Small intestine (tissue), 7 donors: ENCODE measurements at regions not wholly inside any gene's neighbourhood (a gene's known extent, or its start where the extent isn't known, plus 50 kb on each side); places are given as distances from the start of the nearest gene placed in this dataset.
"Not testable (repeated sequence)": the region's sequence is repeated elsewhere in the genome, so short reads cannot be mapped to it uniquely, and the experiment has no call there.

ENCODE experiments used
- DNase-seq, 2 donors: peaks; one replicate each; pipeline versions ENCODE4 v3.0.0 to v3.0.0-alpha.2; 2013
- FAIRE-seq: peaks from 2 replicates; lab custom pipeline; 2012; peaks lifted over from hg19 to GRCh38; lab: Jason Lieb, UNC
- H3K27ac ChIP-seq, 3 donors: one replicate each; pipeline ENCODE4 v1.5.1; 2013; ENCODE audit warnings: low read length in 2 of 3, mild to moderate bottlenecking in 2 of 3, control low read depth in 1 of 3, inconsistent platforms in 1 of 3, low read depth in 1 of 3, moderate library complexity in 1 of 3
- H3K27me3 ChIP-seq, 3 donors: one replicate each; pipeline ENCODE4 v1.6.1; 2013; ENCODE audit warnings: low read length in 3 of 3, inconsistent platforms in 1 of 3; ENCODE audit not compliant: control insufficient read depth in 3 of 3, insufficient read depth in 3 of 3
- H3K36me3 ChIP-seq, 3 donors: one replicate each; pipeline ENCODE4 v1.6.1; 2013; ENCODE audit warnings: low read length in 3 of 3, inconsistent platforms in 1 of 3, low read depth in 1 of 3, mild to moderate bottlenecking in 1 of 3, moderate library complexity in 1 of 3; ENCODE audit not compliant: control insufficient read depth in 3 of 3, insufficient read depth in 2 of 3
- H3K4me1 ChIP-seq, 3 donors: one replicate each; pipeline ENCODE4 v1.6.1; 2013; ENCODE audit warnings: low read length in 2 of 3, inconsistent platforms in 1 of 3, low read depth in 1 of 3, mild to moderate bottlenecking in 1 of 3, moderate library complexity in 1 of 3; ENCODE audit not compliant: control insufficient read depth in 3 of 3, insufficient read depth in 2 of 3
- H3K4me3 ChIP-seq, 3 donors: one replicate each; pipeline ENCODE4 v1.5.1; 2013; ENCODE audit warnings: low read length in 3 of 3, control low read depth in 1 of 3, inconsistent platforms in 1 of 3, low read depth in 1 of 3, mild to moderate bottlenecking in 1 of 3, moderate library complexity in 1 of 3
- H3K9me3 ChIP-seq, 2 donors: one replicate each; pipeline ENCODE4 v1.6.1; 2013; ENCODE audit warnings: low read depth in 1 of 2, low read length in 1 of 2; ENCODE audit not compliant: control insufficient read depth in 2 of 2, insufficient read depth in 1 of 2
- WGBS, 3 donors: extraction: QIAGEN DNeasy Blood & Tissue Kit; methylation state at CpG; one replicate each; pipeline ENCODE4 v1.1.7; 2013; 5-methylcytosine and 5-hydroxymethylcytosine counted together
- donor health status: healthy with polysubstance abuse.
- donor health status: control.
- donor health status: control.
- donor health status: Bipolar disorder and iron deficiency.
- donor health status: healthy.

DNA sequence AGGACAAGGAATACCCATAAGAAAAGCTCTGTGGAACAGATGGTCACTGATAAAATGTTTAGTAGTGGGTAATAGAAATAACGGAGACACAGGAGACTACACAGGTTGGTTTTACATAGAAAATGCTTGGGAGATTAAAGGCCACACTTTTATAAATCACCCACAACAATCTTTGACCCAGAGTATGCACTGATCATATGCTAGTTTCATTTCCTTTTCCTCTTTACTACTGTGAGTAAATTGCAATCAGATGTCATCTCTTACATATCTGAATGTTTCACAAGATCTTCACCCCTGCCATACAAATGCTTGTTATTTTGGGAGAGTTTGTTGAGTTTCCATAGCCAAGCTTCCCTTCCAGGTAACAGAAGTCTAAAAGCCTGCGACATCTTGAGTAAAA is 978.4 kb upstream of the KLHL29 start:
- DNase-seq (no peak), FAIRE-seq (no peak)
- Histone ChIP-seq H3K4me1 (no peaks in the 10 kb centered on the region), H3K27ac (no peak overlapping the region), H3K36me3 (no peaks in the 10 kb centered on the region), H3K9me3 (no peaks in the 10 kb centered on the region), H3K4me3 (no peak overlapping the region), H3K27me3 (no peaks in the 10 kb centered on the region)
- WGBS, 3 donors = 62 to 89% (median 78%) methylated on average over 2 of the region's 2 CpGs

GRCh38 chr2:22420076-22420475 is 964.9 kb upstream of the KLHL29 start:
- no peaks in the 10 kb centered on the region for H3K4me1 ChIP-seq
- no peaks in the 10 kb centered on the region for H3K36me3 ChIP-seq
- H3K27ac ChIP-seq = no peak overlapping the region
- H3K27me3 ChIP-seq = no peaks in the 10 kb centered on the region
- H3K4me3 ChIP-seq = no peak overlapping the region
- DNase-seq = no peak
- H3K9me3 ChIP-seq = peaks cover 0 to 8% of the 10 kb centered on the region in 2 donors
- FAIRE-seq = no peak

- Histone ChIP-seq H3K27me3 (no peaks in the 10 kb centered on the region), H3K9me3 (no peaks in the 10 kb centered on the region), H3K4me1 (no peaks in the 10 kb centered on the region), H3K4me3 (no peak overlapping the region), H3K36me3 (no peaks in the 10 kb centered on the region), H3K27ac (no peak overlapping the region)
- 43 to 50% (median 46%) methylated on average over 1 of the region's 1 CpG for WGBS, 3 donors
- DNase-seq (no peak), FAIRE-seq (no peak)
Observed at GRCh38 chr2:22442051-22442450, 942.9 kb upstream of the KLHL29 start.

- Histone ChIP-seq H3K4me1 (no peaks in the 10 kb centered on the region), H3K9me3 (no peaks in the 10 kb centered on the region), H3K4me3 (no peak overlapping the region), H3K27me3 (no peaks in the 10 kb centered on the region), H3K27ac (no peak overlapping the region), H3K36me3 (no peaks in the 10 kb centered on the region)
- WGBS, 3 donors = 66 to 84% (median 81%) methylated on average over 1 of the region's 1 CpG
- FAIRE-seq (no peak), DNase-seq (no peak)
Observed at GRCh38 chr2:22444281-22444680, 940.7 kb upstream of the KLHL29 start.

GRCh38 chr2:22449696-22450095 is 935.3 kb upstream of the KLHL29 start:
- FAIRE-seq (no peak), DNase-seq (no peak)
- WGBS, 3 donors = 57 to 63% (median 59%) methylated on average over 5 of the region's 5 CpGs
- H3K36me3 ChIP-seq = no peaks in the 10 kb centered on the region
- no peak overlapping the region for H3K27ac ChIP-seq
- no peaks in the 10 kb centered on the region for H3K9me3 ChIP-seq
- H3K27me3 ChIP-seq = no peaks in the 10 kb centered on the region
- no peaks in the 10 kb centered on the region for H3K4me1 ChIP-seq
- H3K4me3 ChIP-seq = no peak overlapping the region

DNA sequence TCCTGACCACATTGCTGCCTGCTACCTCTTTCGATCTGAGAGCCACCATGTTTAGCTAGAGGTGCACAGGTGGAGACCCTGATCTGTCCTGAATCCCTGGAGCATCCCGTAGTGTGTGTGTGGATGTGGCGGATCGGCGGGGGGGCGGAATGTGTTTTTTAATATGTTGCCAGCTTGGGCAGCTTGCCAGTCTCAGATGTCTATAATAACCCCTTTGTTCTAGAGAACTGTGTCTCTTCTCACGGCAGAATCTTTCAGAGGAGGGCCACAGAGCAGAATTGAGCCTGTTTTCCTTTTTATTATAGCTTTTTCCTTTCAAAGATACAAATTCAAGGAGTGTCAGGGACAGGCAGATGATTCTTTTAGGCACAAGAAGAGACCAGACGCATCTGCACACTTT is 934.1 kb upstream of the KLHL29 start:
- no peaks in the 10 kb centered on the region for H3K9me3 ChIP-seq
- H3K27ac ChIP-seq = no peak overlapping the region
- H3K27me3 ChIP-seq = no peaks in the 10 kb centered on the region
- no peaks in the 10 kb centered on the region for H3K4me1 ChIP-seq
- no peaks in the 10 kb centered on the region for H3K36me3 ChIP-seq
- no peak for DNase-seq
- no peak for FAIRE-seq
- WGBS, 3 donors = 55 to 68% (median 58%) methylated on average over 8 of the region's 8 CpGs
- H3K4me3 ChIP-seq = no peak overlapping the region

GRCh38 chr2:22454826-22455485 is 930.0 kb upstream of the KLHL29 start:
- Histone ChIP-seq H3K27me3 (no peaks in the 10 kb centered on the region), H3K36me3 (no peaks in the 10 kb centered on the region), H3K4me1 (no peaks in the 10 kb centered on the region), H3K9me3 (no peaks in the 10 kb centered on the region), H3K4me3 (no peak overlapping the region), H3K27ac (no peak overlapping the region)
- no peak for FAIRE-seq
- 45 to 67% (median 62%) methylated on average over 2 of the region's 2 CpGs for WGBS, 3 donors
- DNase-seq = peak in 1 of 2 donors; percentile 36

GRCh38 chr2:22458440-22458839 is 926.5 kb upstream of the KLHL29 start:
- Histone ChIP-seq H3K9me3 (no peaks in the 10 kb centered on the region), H3K27ac (no peak overlapping the region), H3K36me3 (no peaks in the 10 kb centered on the region), H3K4me1 (no peaks in the 10 kb centered on the region), H3K27me3 (no peaks in the 10 kb centered on the region), H3K4me3 (no peak overlapping the region)
- WGBS, 3 donors = 32 to 70% (median 53%) methylated on average over 1 of the region's 1 CpG
- DNase-seq (no peak), FAIRE-seq (no peak)

GRCh38 chr2:22475103-22475502 is 909.9 kb upstream of the KLHL29 start:
- FAIRE-seq = not testable (repeated sequence)
- 77 to 84% (median 80%) methylated on average over 4 of the region's 4 CpGs for WGBS, 3 donors

More at GRCh38 chr2:22475103-22475502, 909.9 kb upstream of the KLHL29 start:
- H3K4me3 ChIP-seq, H3K4me1 ChIP-seq, DNase-seq, H3K27ac ChIP-seq, H3K36me3 ChIP-seq, H3K27me3 ChIP-seq, H3K9me3 ChIP-seq: not testable (repeated sequence)
